HCT116 (cell line): ENCODE measurements at regions not wholly inside any gene's neighbourhood (a gene's known extent, or its start where the extent isn't known, plus 50 kb on each side); places are given as distances from the start of the nearest gene placed in this dataset.

Experiments used
- CEBPB ChIP-seq: IDR thresholded peaks from 2 replicates; pipeline ENCODE4 v1.6.1; 2012; ENCODE audit warnings: low read depth
- EGR1 ChIP-seq: IDR thresholded peaks from 2 replicates; pipeline ENCODE4 v1.6.1; 2012; ENCODE audit warnings: low read depth
- EZH2 ChIP-seq: fragments of 200-600 bp; sonication (generic); IDR thresholded peaks from 2 replicates; pipeline ENCODE4 v1.6.1; 2017; ENCODE audit warnings: antibody characterized with exemption, mixed run types
- FOSL1 ChIP-seq: IDR thresholded peaks from 2 replicates; pipeline ENCODE4 v1.6.1; 2012; ENCODE audit warnings: low read depth
- POLR2A ChIP-seq: IDR thresholded peaks from 2 replicates; pipeline ENCODE4 v1.7.0; 2011; ENCODE audit warnings: borderline replicate concordance; ENCODE audit not compliant: insufficient read depth, insufficient read length; ENCODE audit errors: extremely low read depth
- POLR2AphosphoS5 ChIP-seq: IDR thresholded peaks from 2 replicates; pipeline ENCODE4 v1.6.1; 2011; ENCODE audit warnings: mild to moderate bottlenecking, low read depth, low read length, moderate library complexity
- SIN3A ChIP-seq: IDR thresholded peaks from 2 replicates; pipeline ENCODE4 v1.6.1; 2012; ENCODE audit warnings: low read depth
- SP1 ChIP-seq: IDR thresholded peaks from 2 replicates; pipeline ENCODE4 v1.6.1; 2012; ENCODE audit warnings: low read depth
- TF ChIP-seq, protein P1 (sequence below), 3 experiments: fragments of 200-600 bp in 1 of 3; sonication (generic) in 1 of 3; IDR thresholded peaks in 2 of 3; conservative IDR thresholded peaks in 1 of 3; 2 replicates each; pipeline ENCODE4 v1.5.1; 2012 to 2017; ENCODE audit warnings: low read depth in 2 of 3, low read length in 2 of 3, antibody characterized with exemption in 1 of 3, borderline replicate concordance in 1 of 3, control low read depth in 1 of 3, mild to moderate bottlenecking in 1 of 3, mixed read lengths in 1 of 3, mixed run types in 1 of 3, moderate library complexity in 1 of 3; ENCODE audit not compliant: insufficient read depth in 1 of 3
- TF ChIP-seq, protein P2 (sequence below): IDR thresholded peaks from 2 replicates; pipeline ENCODE4 v1.6.1; 2012
- TF ChIP-seq, protein P3 (sequence below): IDR thresholded peaks from 2 replicates; pipeline ENCODE4 v1.6.1; 2012; ENCODE audit warnings: low read depth

DNA sequence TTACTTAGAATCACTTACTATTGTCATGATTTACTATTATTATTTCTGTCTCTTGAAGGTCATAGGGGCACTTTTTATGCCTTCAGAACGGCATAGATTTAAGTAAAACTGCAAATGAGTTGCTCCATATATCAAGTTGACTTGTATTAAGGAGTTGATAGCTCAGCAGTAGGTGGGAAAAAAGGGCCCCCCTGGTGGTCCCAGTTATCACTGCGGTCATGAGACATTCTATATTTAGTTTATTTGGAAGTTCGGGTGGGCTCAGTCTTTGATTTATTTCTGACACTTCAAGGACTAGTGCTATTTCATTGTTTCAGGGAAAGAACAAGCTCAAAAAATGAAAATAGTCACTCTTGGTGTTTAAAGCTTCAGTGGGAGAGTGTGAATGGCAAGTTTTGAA lies 159.3 kb downstream of the SLC24A2 start:
- no peak for TF ChIP-seq POLR2AphosphoS5
- TF ChIP-seq, protein P1, sequence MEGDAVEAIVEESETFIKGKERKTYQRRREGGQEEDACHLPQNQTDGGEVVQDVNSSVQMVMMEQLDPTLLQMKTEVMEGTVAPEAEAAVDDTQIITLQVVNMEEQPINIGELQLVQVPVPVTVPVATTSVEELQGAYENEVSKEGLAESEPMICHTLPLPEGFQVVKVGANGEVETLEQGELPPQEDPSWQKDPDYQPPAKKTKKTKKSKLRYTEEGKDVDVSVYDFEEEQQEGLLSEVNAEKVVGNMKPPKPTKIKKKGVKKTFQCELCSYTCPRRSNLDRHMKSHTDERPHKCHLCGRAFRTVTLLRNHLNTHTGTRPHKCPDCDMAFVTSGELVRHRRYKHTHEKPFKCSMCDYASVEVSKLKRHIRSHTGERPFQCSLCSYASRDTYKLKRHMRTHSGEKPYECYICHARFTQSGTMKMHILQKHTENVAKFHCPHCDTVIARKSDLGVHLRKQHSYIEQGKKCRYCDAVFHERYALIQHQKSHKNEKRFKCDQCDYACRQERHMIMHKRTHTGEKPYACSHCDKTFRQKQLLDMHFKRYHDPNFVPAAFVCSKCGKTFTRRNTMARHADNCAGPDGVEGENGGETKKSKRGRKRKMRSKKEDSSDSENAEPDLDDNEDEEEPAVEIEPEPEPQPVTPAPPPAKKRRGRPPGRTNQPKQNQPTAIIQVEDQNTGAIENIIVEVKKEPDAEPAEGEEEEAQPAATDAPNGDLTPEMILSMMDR (IDR thresholded peaks at IDR 0.05 in 2 of 3, conservative IDR thresholded peaks at IDR 0.05 in 1 of 3; ENCODE audit: borderline replicate concordance in 1 of 3, insufficient read depth in 1 of 3, low read depth in 2 of 3, low read length in 2 of 3), result 0 out of 6 replicates have a peak, but pooled peaks of 1 of the 3 experiments have one; percentile 9
- TF ChIP-seq EZH2, result no peak
- TF ChIP-seq, protein P2, sequence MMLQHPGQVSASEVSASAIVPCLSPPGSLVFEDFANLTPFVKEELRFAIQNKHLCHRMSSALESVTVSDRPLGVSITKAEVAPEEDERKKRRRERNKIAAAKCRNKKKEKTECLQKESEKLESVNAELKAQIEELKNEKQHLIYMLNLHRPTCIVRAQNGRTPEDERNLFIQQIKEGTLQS, result no peak
- TF ChIP-seq POLR2A, result no peak
- no peak for TF ChIP-seq CEBPB
- TF ChIP-seq, protein P3, sequence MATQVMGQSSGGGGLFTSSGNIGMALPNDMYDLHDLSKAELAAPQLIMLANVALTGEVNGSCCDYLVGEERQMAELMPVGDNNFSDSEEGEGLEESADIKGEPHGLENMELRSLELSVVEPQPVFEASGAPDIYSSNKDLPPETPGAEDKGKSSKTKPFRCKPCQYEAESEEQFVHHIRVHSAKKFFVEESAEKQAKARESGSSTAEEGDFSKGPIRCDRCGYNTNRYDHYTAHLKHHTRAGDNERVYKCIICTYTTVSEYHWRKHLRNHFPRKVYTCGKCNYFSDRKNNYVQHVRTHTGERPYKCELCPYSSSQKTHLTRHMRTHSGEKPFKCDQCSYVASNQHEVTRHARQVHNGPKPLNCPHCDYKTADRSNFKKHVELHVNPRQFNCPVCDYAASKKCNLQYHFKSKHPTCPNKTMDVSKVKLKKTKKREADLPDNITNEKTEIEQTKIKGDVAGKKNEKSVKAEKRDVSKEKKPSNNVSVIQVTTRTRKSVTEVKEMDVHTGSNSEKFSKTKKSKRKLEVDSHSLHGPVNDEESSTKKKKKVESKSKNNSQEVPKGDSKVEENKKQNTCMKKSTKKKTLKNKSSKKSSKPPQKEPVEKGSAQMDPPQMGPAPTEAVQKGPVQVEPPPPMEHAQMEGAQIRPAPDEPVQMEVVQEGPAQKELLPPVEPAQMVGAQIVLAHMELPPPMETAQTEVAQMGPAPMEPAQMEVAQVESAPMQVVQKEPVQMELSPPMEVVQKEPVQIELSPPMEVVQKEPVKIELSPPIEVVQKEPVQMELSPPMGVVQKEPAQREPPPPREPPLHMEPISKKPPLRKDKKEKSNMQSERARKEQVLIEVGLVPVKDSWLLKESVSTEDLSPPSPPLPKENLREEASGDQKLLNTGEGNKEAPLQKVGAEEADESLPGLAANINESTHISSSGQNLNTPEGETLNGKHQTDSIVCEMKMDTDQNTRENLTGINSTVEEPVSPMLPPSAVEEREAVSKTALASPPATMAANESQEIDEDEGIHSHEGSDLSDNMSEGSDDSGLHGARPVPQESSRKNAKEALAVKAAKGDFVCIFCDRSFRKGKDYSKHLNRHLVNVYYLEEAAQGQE, result no peak
- no peak for TF ChIP-seq FOSL1
- no peak for TF ChIP-seq EGR1
- no peak for TF ChIP-seq SIN3A
- no peak for TF ChIP-seq SP1
